B cell (primary cell): ENCODE measurements at regions not wholly inside any gene's neighbourhood (a gene's known extent, or its start where the extent isn't known, plus 50 kb on each side); places are given as distances from the start of the nearest gene placed in this dataset.

Experiments used
- ATAC-seq: fragments of 200-7000 bp; cut with Tn5 transposase; one replicate; pipeline ENCODE4 v1.10.0; 2021; ENCODE audit warnings: low read depth, mild to moderate bottlenecking, moderate number of reproducible peaks, moderate library complexity
- CTCF ChIA-PET: fragments of 350-600 bp; sonication (Branson Sonifier 250); formaldehyde crosslinking; loops from one replicate; lab custom pipeline; 2021; ENCODE audit warnings: antibody characterized with exemption, inconsistent platforms; lab: Charles Lee
- POLR2A ChIA-PET: fragments of 350-600 bp; sonication (Branson Sonifier 250); formaldehyde crosslinking; loops from one replicate; lab custom pipeline; 2021; ENCODE audit warnings: antibody characterized with exemption; lab: Charles Lee
- DNase-seq: peaks from one replicate; pipeline ENCODE4 v3.0.0; 2013
- H2AFZ ChIP-seq: 2 replicates; pipeline ENCODE4 v1.6.1; 2012; ENCODE audit warnings: mild to moderate bottlenecking, low read depth, low read length; ENCODE audit not compliant: insufficient read depth, poor library complexity, severe bottlenecking
- H3K27ac ChIP-seq, 2 donors: 1 replicate in 1 of 2; 2 replicates in 1 of 2; pipeline ENCODE4 v1.5.1; 2012 to 2013; ENCODE audit warnings: low read length in 2 of 2, mild to moderate bottlenecking in 2 of 2, moderate library complexity in 1 of 2
- H3K27me3 ChIP-seq, 4 experiments: fragments of 200-600 bp in 1 of 4; sonication (generic) in 1 of 4; replicated peaks in 1 of 4; 1 replicate in 2 of 4; 2 replicates in 2 of 4; pipeline versions ENCODE4 v1.6.1 to v1.7.0; 2013 to 2016; ENCODE audit warnings: low read length in 3 of 4, mild to moderate bottlenecking in 2 of 4, mixed read lengths in 1 of 4, moderate library complexity in 1 of 4; ENCODE audit not compliant: insufficient read depth in 4 of 4, control insufficient read depth in 3 of 4; ENCODE audit errors: control extremely low read depth in 1 of 4
- H3K36me3 ChIP-seq, 2 experiments: replicated peaks in 1 of 2; 1 replicate in 1 of 2; 2 replicates in 1 of 2; pipeline versions ENCODE4 v1.6.1 to v1.7.1; 2013; ENCODE audit warnings: low read length in 1 of 2; ENCODE audit not compliant: insufficient read depth in 2 of 2, control insufficient read depth in 1 of 2; ENCODE audit errors: control extremely low read depth in 1 of 2, extremely low read depth in 1 of 2
- H3K4me1 ChIP-seq, 2 donors: fragments of 200-600 bp in 1 of 2; sonication (generic) in 1 of 2; 1 replicate in 1 of 2; 2 replicates in 1 of 2; pipeline versions ENCODE4 v1.5.1 to v1.6.1; 2013 to 2017; ENCODE audit warnings: low read length in 2 of 2; ENCODE audit not compliant: control insufficient read depth in 2 of 2, insufficient read depth in 2 of 2
- H3K4me2 ChIP-seq: replicated peaks from 2 replicates; pipeline ENCODE3; 2012; ENCODE audit warnings: mild to moderate bottlenecking, low read depth, low read length; ENCODE audit not compliant: poor library complexity, severe bottlenecking
- H3K4me3 ChIP-seq, 5 experiments: fragments of 200-600 bp in 1 of 5; sonication (generic) in 1 of 5; 1 replicate in 3 of 5; 2 replicates in 2 of 5; pipeline versions ENCODE4 v1.5.1 to v1.7.0; 2011 to 2016; ENCODE audit warnings: low read length in 4 of 5, mild to moderate bottlenecking in 4 of 5, low read depth in 2 of 5, control low read depth in 1 of 5, moderate library complexity in 1 of 5; ENCODE audit not compliant: insufficient read depth in 1 of 5; ENCODE audit errors: control extremely low read depth in 1 of 5, extremely low read depth in 1 of 5
- H3K79me2 ChIP-seq: fragments of 200-600 bp; sonication (generic); one replicate; pipeline ENCODE4 v1.6.0; 2016; ENCODE audit warnings: low read length; ENCODE audit not compliant: control insufficient read depth, insufficient read depth
- H3K9ac ChIP-seq: fragments of 200-600 bp; sonication (generic); 2 replicates; pipeline ENCODE4 v1.6.1; 2017; ENCODE audit warnings: mild to moderate bottlenecking, low read length, moderate library complexity
- H3K9me3 ChIP-seq, 3 donors: one replicate each; pipeline versions ENCODE4 v1.6.1 to v1.7.1; 2013; ENCODE audit warnings: low read length in 2 of 3; ENCODE audit not compliant: control insufficient read depth in 2 of 3, insufficient read depth in 1 of 3; ENCODE audit errors: control extremely low read depth in 1 of 3
- H4K20me1 ChIP-seq: 2 replicates; pipeline ENCODE4 v1.6.0; 2012; ENCODE audit warnings: mild to moderate bottlenecking, low read length; ENCODE audit not compliant: insufficient read depth, control insufficient read depth, poor library complexity, severe bottlenecking
- H3K27ac Mint-ChIP-seq: one replicate; pipeline ENCODE4 v1.8.0; 2021; ENCODE audit warnings: mixed read lengths
- H3K27me3 Mint-ChIP-seq: one replicate; pipeline ENCODE4 v1.8.0; 2021; ENCODE audit warnings: mixed read lengths
- H3K4me1 Mint-ChIP-seq: one replicate; pipeline ENCODE4 v1.8.0; 2021; ENCODE audit warnings: mixed read lengths
- H3K4me3 Mint-ChIP-seq: one replicate; pipeline ENCODE4 v1.8.0; 2021; ENCODE audit warnings: mixed read lengths
- H3K9me3 Mint-ChIP-seq: one replicate; pipeline ENCODE4 v1.8.0; 2022; ENCODE audit warnings: mixed read lengths; ENCODE audit not compliant: insufficient read depth
- EZH2 ChIP-seq: IDR thresholded peaks from 2 replicates; pipeline ENCODE4 v1.6.1; 2012; ENCODE audit warnings: borderline replicate concordance, low read depth, mild to moderate bottlenecking, moderate library complexity, low read length; ENCODE audit not compliant: insufficient read depth, poor library complexity, severe bottlenecking
- WGBS: methylation state at CpG from one replicate; pipeline ENCODE4 v1.1.5; 2013; ENCODE audit warnings: missing lambda C conversion rate; ENCODE audit not compliant: insufficient coverage; 5-methylcytosine and 5-hydroxymethylcytosine counted together
- intact Hi-C: fragments of 100-400 bp; cut with micrococcal nuclease; formaldehyde crosslinking; loops from one replicate; pipeline ENCODE4 v1.10.0; 2022
- TF ChIP-seq, protein P1 (sequence below): fragments of 200-600 bp; IDR thresholded peaks from one replicate; pipeline ENCODE4 v1.8.0; 2022; ENCODE audit warnings: antibody characterized with exemption, mild to moderate bottlenecking

DNA sequence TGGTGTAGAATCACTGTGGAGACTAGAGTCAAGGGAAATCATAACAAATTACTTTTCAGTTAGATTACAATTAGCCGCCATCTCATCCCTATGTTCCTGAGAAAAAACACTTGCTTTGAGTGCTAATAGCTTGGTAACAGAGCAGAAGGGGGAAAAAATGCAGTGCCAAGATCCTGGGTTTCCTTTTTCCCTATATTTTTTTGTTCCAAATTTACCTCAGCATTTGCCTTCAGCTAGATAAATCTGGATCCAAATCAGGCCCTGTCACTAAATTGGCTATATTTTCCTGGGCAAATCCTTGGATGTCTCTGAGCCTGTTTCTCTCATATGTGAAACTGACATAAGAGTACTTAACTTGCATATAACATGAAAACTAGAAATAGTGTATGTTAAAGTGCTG is 86.0 kb downstream of the TENT5A start:
- Histone ChIP-seq H3K4me1 (no peaks in the 10 kb centered on the region), H2AFZ (no peak overlapping the region), H3K4me2 (no peak overlapping the region), H3K9ac (no peak overlapping the region), H3K36me3 (no peaks in the 10 kb centered on the region), H3K4me3 (no peak overlapping the region), H3K27ac (no peak overlapping the region), H3K79me2 (no peaks in the 10 kb centered on the region), H4K20me1 (no peaks in the 10 kb centered on the region), H3K9me3 (no peaks in the 10 kb centered on the region), H3K27me3 (no peaks in the 10 kb centered on the region)
- CTCF ChIA-PET: no interaction called here
- DNase-seq (no peak), ATAC-seq (no peak)
- intact Hi-C loops: no loop called here
- H3K27me3 Mint-ChIP-seq: no peaks in the 10 kb centered on the region
- no peak for TF ChIP-seq EZH2
- TF ChIP-seq, protein P1, sequence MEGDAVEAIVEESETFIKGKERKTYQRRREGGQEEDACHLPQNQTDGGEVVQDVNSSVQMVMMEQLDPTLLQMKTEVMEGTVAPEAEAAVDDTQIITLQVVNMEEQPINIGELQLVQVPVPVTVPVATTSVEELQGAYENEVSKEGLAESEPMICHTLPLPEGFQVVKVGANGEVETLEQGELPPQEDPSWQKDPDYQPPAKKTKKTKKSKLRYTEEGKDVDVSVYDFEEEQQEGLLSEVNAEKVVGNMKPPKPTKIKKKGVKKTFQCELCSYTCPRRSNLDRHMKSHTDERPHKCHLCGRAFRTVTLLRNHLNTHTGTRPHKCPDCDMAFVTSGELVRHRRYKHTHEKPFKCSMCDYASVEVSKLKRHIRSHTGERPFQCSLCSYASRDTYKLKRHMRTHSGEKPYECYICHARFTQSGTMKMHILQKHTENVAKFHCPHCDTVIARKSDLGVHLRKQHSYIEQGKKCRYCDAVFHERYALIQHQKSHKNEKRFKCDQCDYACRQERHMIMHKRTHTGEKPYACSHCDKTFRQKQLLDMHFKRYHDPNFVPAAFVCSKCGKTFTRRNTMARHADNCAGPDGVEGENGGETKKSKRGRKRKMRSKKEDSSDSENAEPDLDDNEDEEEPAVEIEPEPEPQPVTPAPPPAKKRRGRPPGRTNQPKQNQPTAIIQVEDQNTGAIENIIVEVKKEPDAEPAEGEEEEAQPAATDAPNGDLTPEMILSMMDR: no peak
- H3K9me3 Mint-ChIP-seq: no peaks in the 10 kb centered on the region
- WGBS: no CpG with 5 or more reads among the region's 1 CpG
- no peak overlapping the region for H3K4me3 Mint-ChIP-seq
- H3K27ac Mint-ChIP-seq: no peak overlapping the region
- POLR2A ChIA-PET: no interaction called here
- no peaks in the 10 kb centered on the region for H3K4me1 Mint-ChIP-seq

DNA sequence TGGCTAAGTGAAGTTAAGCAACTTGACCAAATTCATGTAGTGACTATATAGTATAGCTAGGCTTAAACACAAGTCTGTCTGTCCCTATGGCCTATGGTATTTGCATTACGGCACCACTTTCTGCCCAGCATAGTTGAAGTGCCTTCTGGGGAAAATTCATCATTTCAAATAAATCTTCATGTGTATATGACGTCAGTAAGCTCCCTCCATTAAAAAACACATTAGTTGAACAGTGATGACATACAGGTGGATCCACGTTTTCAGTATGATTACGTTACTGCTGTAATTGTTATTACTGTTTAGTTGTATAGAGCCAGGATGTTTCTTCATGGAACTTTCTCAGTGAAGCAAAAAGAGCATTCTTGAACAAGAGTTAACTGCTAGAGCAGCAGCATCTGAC is 96.2 kb downstream of the TENT5A start:
- Mint-ChIP-seq H3K9me3 (no peaks in the 10 kb centered on the region), H3K27ac (no peak overlapping the region), H3K27me3 (no peaks in the 10 kb centered on the region), H3K4me3 (no peak overlapping the region), H3K4me1 (no peaks in the 10 kb centered on the region)
- ChIA-PET CTCF (no interaction called here), POLR2A (no interaction called here)
- H3K4me2 ChIP-seq: no peak overlapping the region
- H3K9ac ChIP-seq: no peak overlapping the region
- no peak for TF ChIP-seq EZH2
- WGBS: 100% methylated on average over 2 of the region's 4 CpGs
- H3K4me1 ChIP-seq: no peaks in the 10 kb centered on the region
- H3K79me2 ChIP-seq: no peaks in the 10 kb centered on the region
- DNase-seq (no peak), ATAC-seq (no peak)
- H3K27ac ChIP-seq: no peak overlapping the region
- intact Hi-C loops: no loop called here
- H3K27me3 ChIP-seq: no peaks in the 10 kb centered on the region
- no peak overlapping the region for H3K4me3 ChIP-seq
- H4K20me1 ChIP-seq: no peaks in the 10 kb centered on the region
- H3K9me3 ChIP-seq: no peaks in the 10 kb centered on the region
- no peaks in the 10 kb centered on the region for H3K36me3 ChIP-seq
- no peak overlapping the region for H2AFZ ChIP-seq
